ENCODE measurements at regions not wholly inside any gene's neighbourhood (a gene's known extent, or its start where the extent isn't known, plus 50 kb on each side); places are given as distances from the start of the nearest gene placed in this dataset.
"Not testable (repeated sequence)": the region's sequence is repeated elsewhere in the genome, so short reads cannot be mapped to it uniquely, and the experiment has no call there.

GRCh38 chr4:38482696-38483095 lies 181.3 kb upstream of the KLF3 start:
- DNase-seq (ENCODE audit: low spot score): peak; percentile 14

DNA sequence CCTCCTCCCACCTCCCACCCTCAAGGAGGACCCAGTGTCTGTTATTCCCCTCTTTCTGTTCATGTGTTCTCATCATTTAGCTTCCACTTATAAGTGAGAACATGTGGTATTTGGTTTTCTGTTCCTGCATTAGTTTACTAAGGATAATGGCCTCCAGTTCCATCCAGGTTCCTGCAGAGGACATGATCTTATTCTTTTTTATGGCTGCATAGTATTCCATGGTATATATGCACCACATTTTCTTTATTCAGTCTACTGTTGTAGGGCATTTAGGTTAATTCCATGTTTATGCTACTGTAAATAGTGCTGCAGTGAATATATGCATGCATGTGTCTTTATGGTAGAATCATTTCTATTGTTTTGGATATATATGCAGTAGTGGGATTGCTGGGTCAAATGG lies 180.4 kb upstream of the KLF3 start:
- DNase-seq (ENCODE audit: low spot score): not testable (repeated sequence)

DNA sequence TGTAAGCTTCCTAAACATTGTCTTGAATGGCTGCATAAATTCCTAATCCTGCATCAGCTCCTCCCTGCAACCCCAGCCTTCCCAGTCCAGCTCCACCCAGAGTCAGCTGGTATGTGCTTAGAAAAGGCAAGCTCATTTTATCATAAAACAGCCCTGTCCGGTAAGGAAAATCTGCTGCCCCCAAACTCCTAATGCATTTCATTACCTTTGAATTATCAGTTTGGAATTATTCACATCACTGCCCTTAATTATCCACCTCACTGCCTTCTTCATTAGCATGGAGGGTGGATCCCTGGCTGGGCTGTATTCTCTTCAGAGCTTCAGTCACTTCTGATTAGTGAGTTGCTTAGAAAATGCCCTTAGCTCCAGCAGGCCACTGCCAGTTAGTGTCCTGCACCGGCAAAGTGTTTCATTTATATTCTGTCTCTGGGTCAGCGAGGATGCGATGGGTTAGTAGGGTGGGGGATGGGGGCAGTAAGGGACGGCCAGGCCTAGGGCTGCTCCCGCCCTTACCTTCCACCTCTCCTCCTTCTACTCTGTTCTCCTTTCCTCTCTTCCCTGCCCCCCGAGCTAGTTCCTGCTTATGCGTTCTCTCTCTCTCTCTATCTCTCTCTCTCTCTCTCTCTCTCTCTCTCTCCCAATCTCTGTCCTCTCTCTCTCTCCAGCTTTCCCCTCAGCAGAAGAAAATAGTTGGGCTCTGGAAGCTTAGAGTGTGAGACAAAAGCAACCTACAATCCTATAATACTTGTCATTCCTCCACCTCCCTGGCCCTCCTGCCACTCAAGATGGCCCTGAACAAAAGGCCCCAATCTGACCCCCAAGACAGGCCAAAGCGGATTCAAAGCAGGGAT lies 174.8 kb upstream of the KLF3 start:
- no peak for DNase-seq (ENCODE audit: low spot score)

GRCh38 chr4:38489924-38490639 lies 173.9 kb upstream of the KLF3 start:
- no peak for DNase-seq (ENCODE audit: low spot score)

GRCh38 chr4:38490753-38491446 lies 173.1 kb upstream of the KLF3 start:
- no peak for DNase-seq (ENCODE audit: low spot score)

- DNase-seq (ENCODE audit: low spot score): no peak
Measured at GRCh38 chr4:38491854-38492478, 172.0 kb upstream of the KLF3 start.

- DNase-seq (ENCODE audit: low spot score): no peak
Measured at GRCh38 chr4:38493066-38493465, 170.9 kb upstream of the KLF3 start.

DNA sequence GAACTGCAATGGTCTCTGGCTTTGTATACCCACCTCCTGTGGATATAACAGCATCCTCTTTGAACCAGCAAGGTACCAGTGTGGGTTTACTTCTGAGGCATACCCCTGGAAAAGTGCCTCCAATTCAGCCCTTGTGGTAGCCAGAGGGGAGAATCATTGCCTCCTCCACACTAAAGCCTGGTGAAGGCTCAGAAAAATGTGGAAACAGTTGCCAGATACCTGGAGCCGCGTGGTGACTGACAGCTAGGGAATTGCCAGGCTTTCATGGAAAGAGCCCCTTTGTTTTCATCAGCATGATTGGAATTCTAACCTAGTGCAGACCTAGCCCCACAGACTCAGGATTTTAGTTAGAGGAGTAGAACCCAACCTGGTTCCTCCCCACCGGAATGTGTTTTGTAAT lies 168.6 kb upstream of the KLF3 start:
- DNase-seq (ENCODE audit: low spot score): no peak

DNA sequence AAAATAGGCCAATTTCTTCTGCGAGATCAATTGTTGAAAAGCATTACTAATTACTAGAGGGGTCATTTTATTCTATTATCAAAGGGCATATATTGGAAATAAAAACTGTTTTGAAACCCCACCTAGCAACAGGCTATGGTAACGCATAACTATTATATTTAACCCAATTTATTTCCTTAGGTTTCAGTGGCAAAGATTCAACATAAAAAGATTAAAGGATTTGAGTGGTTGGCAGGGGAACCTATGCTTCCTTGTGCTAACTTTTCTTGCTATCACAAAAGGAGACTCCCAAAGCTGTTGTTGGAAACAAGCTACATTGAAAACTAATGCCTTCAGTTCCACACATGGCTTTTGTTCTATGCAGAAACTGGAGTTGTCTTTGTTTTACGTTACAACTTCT lies 166.9 kb upstream of the KLF3 start:
- no peak for DNase-seq (ENCODE audit: low spot score)

DNA sequence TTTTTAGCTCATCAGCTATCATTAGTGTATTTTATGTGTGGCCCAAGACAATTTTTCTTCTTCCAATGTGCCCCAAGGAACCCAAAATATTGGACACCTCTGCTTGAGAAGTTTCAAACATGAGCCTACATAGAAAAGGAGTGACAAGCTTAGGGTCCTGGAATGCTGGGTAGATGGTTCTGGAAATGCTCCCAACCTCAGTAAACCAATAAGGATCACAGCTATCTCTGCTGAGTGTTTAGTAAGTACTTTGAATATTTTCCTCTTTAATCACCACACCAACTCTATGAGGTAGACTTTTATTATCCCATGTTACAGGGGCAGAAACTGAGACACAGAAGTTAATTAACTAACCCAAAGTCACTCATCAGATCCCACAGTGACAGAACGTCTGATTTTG lies 164.9 kb upstream of the KLF3 start:
- DNase-seq (ENCODE audit: low spot score): no peak

DNA sequence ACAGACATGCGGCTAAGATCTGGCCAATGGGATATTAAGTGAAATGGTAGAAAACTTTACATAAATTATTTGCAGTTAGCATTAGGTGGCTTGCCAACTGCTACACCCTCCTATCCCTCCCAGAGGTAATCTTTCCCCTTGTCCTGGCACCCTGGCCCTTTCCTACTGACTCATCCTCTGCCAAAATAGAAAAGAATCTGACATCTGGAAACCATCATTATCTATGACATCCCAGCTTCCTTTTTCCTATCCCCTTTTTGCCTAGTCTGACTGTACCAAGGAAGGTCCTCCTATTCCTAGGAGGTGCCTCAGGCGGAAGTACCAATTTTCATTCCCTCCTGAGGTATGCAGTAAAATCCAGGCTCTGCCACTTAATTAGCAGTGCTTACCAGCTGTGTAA lies 163.6 kb upstream of the KLF3 start:
- DNase-seq (ENCODE audit: low spot score): no peak

DNA sequence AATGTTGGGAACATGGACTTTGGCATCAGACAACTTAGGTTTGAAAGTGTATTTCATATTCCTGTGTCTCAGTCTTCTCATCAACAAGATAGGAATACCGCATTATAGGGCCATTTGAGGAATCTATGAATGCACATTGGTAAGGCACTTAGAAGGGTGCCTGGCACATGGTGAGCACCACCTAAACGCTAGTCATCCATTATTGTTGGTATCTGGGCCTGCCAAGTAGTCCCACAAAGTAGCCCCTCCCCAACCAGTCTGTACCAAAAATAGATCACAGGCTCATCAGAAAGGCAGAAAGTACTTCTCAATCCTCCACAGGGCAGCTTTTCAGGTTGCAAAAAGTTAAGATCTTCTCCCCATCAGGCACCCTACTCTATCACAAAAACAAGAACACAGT lies 162.3 kb upstream of the KLF3 start:
- no peak for DNase-seq (ENCODE audit: low spot score)

DNA sequence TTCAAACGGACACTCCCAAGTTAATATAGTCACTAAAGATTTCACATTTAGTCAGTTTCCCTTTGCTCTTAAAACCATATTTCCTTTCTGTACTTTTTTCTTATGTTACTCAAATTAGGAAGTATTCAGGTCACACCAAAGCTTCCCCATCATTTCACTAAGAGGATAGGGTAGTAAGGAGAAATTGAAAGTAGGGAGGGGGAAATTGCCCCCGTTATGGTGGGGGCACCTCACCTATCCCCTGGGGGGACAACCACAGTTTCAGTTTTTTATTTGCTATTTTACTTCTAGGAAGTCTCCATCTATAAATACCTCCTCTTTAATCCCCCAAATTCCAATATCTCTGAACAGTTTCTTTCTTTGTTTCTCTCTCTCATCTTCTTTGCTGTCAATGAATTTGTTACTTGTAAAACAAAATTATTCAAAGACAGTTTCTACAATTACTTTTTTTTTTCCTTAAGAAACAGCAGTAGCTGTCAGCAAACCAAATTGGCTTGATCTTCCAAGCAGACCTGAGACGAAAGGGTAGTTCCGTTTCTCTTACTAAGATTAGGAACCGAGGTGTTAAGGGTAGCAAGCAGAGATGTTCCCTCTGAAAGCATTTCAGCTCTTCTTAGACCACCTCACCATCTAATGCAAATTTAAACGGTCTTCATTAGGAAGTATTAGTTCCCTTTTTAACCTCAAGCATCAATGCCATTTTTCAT lies 160.2 kb upstream of the KLF3 start:
- DNase-seq (ENCODE audit: low spot score): no peak

DNA sequence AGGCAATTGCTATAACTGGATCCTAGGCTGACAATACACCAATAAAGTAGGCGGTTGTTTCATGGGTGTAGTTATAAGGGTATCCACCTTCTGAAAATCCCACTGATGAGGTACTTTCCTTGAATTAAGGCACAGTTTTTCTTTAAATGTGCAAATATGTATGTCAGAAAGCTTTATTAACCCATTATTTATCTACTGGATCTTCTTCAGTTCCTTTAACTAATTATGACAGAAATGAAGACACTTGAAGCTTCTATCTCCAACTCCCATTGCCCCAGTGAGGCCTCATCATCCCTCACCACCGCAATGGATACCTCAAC lies 159.6 kb upstream of the KLF3 start:
- DNase-seq (ENCODE audit: low spot score): no peak

DNA sequence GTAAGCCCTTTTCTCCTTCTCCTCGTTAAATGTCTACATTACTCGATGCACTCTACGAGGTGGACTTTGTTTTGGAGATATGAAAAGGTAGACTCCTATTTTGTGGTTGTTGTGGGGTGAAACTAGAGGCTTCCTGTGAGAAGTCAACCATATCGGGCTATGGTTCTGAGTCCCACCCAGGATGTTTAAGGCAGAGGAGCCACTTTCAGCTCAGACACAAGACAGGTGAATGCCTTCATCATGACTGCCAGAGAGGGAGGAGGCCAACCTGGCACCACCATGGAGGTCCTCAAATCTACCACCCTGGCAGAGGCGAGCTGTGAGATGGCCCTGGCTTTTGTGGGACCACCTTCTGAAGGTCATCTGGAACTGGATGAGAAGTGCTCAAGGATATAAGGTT lies 154.4 kb upstream of the KLF3 start:
- peak; percentile 68 for DNase-seq (ENCODE audit: low spot score)

GRCh38 chr4:38510201-38510600 lies 153.8 kb upstream of the KLF3 start:
- no peak for DNase-seq (ENCODE audit: low spot score)

- no peak for DNase-seq (ENCODE audit: low spot score)
Measured at GRCh38 chr4:38511702-38512101, 152.3 kb upstream of the KLF3 start.

DNA sequence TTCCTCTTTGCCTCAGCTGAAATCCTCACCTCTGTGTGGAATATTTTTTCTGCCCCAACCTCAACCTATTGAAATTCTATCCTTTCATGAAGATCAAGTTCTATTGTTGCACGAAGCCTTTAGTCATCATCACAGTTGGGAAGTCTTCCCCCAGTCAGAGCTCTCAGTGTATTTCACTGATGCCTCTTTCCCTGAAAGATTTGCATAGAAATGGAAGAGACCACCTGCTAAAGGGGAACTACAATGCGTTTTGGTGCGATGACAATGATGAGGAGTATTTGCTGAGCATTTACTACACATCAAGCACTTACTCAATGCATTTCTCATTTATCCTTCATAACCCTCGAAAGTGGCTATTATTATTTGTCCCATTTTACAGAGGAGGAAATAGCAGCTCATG lies 151.2 kb upstream of the KLF3 start:
- no peak for DNase-seq (ENCODE audit: low spot score)

- no peak for DNase-seq (ENCODE audit: low spot score)
Measured at GRCh38 chr4:38514465-38515146, 149.4 kb upstream of the KLF3 start.

DNA sequence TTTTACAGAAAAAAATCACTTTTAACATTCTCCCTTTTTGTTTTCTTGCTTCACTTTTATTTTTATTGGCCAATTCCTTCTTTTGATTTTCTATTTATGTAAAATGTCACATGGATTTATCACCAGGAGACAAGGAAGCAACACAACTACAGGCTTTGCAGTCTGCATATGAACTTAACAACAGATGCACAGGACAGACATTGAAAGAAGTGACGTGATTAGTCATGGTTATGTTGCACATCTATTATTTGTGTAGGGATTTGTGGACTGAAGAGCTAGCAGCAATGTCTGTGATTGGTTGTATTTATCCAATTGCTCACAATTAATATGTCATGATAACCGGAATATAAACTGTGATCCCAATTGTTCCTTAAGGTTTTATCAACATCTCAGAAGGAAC lies 147.8 kb upstream of the KLF3 start:
- no peak for DNase-seq (ENCODE audit: low spot score)

GRCh38 chr4:38519666-38520065 lies 144.3 kb upstream of the KLF3 start:
- no peak for DNase-seq (ENCODE audit: low spot score)

- DNase-seq (ENCODE audit: low spot score): no peak
Measured at GRCh38 chr4:38523054-38523453, 140.9 kb upstream of the KLF3 start.

Data from CD4-positive, alpha-beta T cell treated with Interleukin-2 at 100 ng/mL for 4 hours (primary cell).